GM10266 (cell line): ENCODE measurements at regions not wholly inside any gene's neighbourhood (a gene's known extent, or its start where the extent isn't known, plus 50 kb on each side); places are given as distances from the start of the nearest gene placed in this dataset.

ENCODE experiments used
- DNase-seq: peaks from one replicate; pipeline ENCODE4 v3.0.0; 2012; ENCODE audit errors: extremely low spot score
- CTCF ChIP-seq: IDR thresholded peaks from 2 replicates; pipeline ENCODE4 v1.5.1; 2012; ENCODE audit warnings: mild to moderate bottlenecking, low read depth; ENCODE audit not compliant: control insufficient read depth, insufficient read depth; ENCODE audit errors: missing control alignments

DNA sequence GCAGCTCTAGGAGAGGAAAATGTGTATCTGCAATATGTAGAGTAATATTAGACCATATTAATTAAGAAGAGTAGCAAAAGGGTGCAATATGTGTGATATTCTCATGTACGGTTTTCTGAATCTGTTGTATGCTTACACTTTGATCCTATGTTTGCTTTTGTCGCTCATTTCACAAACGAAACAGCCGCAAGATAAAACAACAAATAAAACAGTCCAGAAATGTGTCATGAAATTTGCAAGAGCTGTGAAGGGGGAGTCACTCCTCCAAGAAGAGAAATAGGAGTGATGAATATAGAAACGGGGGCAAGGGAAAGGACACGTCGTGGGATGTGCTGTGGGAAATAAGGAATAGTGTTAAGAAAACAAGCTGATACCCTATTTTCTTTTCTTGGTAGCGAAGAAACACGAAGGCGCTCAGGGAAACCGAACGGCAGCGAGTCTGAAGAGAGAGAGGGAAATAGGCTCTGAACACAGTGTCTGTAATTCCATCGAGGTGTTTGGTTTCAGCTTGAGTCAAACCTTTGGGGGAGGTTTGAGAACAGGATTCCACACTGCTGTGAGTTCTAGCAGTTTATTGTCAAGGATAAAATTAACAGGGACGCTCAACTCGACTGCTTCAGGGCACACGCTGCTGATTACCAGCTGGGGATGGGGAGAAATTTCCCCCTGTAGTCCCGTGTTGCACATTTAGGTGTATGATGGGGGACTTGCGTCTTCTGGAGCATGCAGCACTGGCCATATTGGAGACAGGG lies 595.6 kb upstream of the TENM3 start:
- no peak for TF ChIP-seq CTCF

GRCh38 chr4:181650033-181650825 lies 593.0 kb upstream of the TENM3 start:
- no peak for DNase-seq
- TF ChIP-seq CTCF = no peak

More for the DNA sequence above, 595.6 kb upstream of the TENM3 start:
- no peak for DNase-seq

GRCh38 chr4:181656748-181657147 lies 586.5 kb upstream of the TENM3 start:
- TF ChIP-seq CTCF = no peak
- no peak for DNase-seq

DNA sequence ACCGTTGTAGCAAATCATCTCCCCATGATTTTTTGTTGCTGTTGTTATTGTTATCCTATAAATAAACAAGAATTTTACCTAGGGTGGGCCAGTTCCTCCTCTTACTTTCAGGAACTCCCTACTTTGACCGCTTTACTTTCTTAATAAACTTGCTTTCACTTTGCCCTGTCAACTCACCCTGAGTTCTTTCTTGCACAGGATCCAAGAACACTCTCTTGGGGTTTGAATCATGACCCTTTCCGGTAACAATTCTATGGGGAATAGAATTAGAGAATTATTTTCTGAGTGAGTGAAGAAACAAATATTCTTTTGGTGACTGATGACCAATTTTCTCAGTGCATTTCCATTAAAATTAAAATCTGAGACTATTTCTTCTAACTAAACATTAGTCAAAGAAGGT lies 584.0 kb upstream of the TENM3 start:
- DNase-seq = no peak
- TF ChIP-seq CTCF = no peak

DNA sequence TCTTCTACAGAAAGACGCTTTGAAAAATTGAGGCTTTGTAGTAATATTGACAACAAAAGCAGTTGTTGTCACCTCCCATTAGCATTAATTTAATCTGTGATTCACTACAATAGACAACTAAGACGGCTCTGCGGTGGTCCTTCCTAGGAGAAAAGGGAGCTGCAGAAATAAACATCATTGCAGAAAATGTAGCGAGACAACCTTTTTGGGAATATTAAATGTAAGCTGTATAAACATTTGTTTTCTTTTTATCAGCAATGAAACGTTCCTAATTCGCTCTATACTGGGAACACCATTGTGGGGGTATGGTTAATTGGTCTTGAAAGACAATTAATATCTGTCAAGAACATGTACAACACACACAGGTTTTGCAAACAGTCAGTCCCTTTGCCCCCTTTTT lies 583.3 kb upstream of the TENM3 start:
- no peak for DNase-seq

GRCh38 chr4:181661090-181661489 lies 582.1 kb upstream of the TENM3 start:
- TF ChIP-seq CTCF = no peak
- no peak for DNase-seq

More for the DNA sequence above, 583.3 kb upstream of the TENM3 start:
- no peak for TF ChIP-seq CTCF

GRCh38 chr4:181661923-181662322 lies 581.3 kb upstream of the TENM3 start:
- DNase-seq = no peak
- no peak for TF ChIP-seq CTCF
